ENCODE measurements at regions not wholly inside any gene's neighbourhood (a gene's known extent, or its start where the extent isn't known, plus 50 kb on each side); places are given as distances from the start of the nearest gene placed in this dataset.
"Not testable (repeated sequence)": the region's sequence is repeated elsewhere in the genome, so short reads cannot be mapped to it uniquely, and the experiment has no call there.

- no peaks in the 10 kb centered on the region for H3K27me3 ChIP-seq
Measured at GRCh38 chr2:36128359-36128758, 227.2 kb upstream of the CRIM1 start.

GRCh38 chr2:36125702-36126101, 229.9 kb upstream of the CRIM1 start:
- no peaks in the 10 kb centered on the region for H3K27me3 ChIP-seq
- no peaks in the 10 kb centered on the region for H3K4me1 ChIP-seq
- no peaks in the 10 kb centered on the region for H3K9me3 ChIP-seq
- no peak for TF ChIP-seq POLR2A (IDR thresholded peaks at IDR 0.05)
- TF ChIP-seq CTCF (IDR thresholded peaks at IDR 0.05) = no peak
- no peak for DNase-seq
- H3K36me3 ChIP-seq = no peaks in the 10 kb centered on the region
- intact Hi-C loops (cut with DNase I; ENCODE audit: low total_unique reads) = no loop called here
- H3K4me3 ChIP-seq = no peak overlapping the region
- no peak overlapping the region for H3K27ac ChIP-seq

More at GRCh38 chr2:36128359-36128758, 227.2 kb upstream of the CRIM1 start:
- no peak for DNase-seq
- TF ChIP-seq CTCF (IDR thresholded peaks at IDR 0.05) (no peak), POLR2A (IDR thresholded peaks at IDR 0.05) (no peak)
- intact Hi-C loops (cut with DNase I; ENCODE audit: low total_unique reads) = no loop called here
- Histone ChIP-seq H3K9me3 (no peaks in the 10 kb centered on the region), H3K4me3 (no peak overlapping the region), H3K4me1 (no peaks in the 10 kb centered on the region), H3K27ac (no peak overlapping the region), H3K36me3 (no peaks in the 10 kb centered on the region)

GRCh38 chr2:36123995-36124394, 231.6 kb upstream of the CRIM1 start:
- no peak overlapping the region for H3K4me3 ChIP-seq
- intact Hi-C loops (cut with DNase I; ENCODE audit: low total_unique reads) = no loop called here
- H3K4me1 ChIP-seq = no peaks in the 10 kb centered on the region
- no peaks in the 10 kb centered on the region for H3K36me3 ChIP-seq
- no peak overlapping the region for H3K27ac ChIP-seq
- no peak for TF ChIP-seq CTCF (IDR thresholded peaks at IDR 0.05)
- TF ChIP-seq POLR2A (IDR thresholded peaks at IDR 0.05) = no peak
- H3K9me3 ChIP-seq = no peaks in the 10 kb centered on the region
- no peaks in the 10 kb centered on the region for H3K27me3 ChIP-seq
- no peak for DNase-seq

- Histone ChIP-seq H3K27ac (no peak overlapping the region), H3K27me3 (no peaks in the 10 kb centered on the region), H3K4me1 (no peaks in the 10 kb centered on the region), H3K4me3 (no peak overlapping the region), H3K9me3 (no peaks in the 10 kb centered on the region), H3K36me3 (no peaks in the 10 kb centered on the region)
- intact Hi-C loops (cut with DNase I; ENCODE audit: low total_unique reads) = no loop called here
- TF ChIP-seq POLR2A (IDR thresholded peaks at IDR 0.05) = no peak
- no peak for TF ChIP-seq CTCF (IDR thresholded peaks at IDR 0.05)
- no peak for DNase-seq
Measured at GRCh38 chr2:36097022-36097421, 258.6 kb upstream of the CRIM1 start.

- H3K4me3 ChIP-seq; intact Hi-C loops (cut with DNase I; ENCODE audit: low total_unique reads); H3K9me3 ChIP-seq; H3K36me3 ChIP-seq; H3K27ac ChIP-seq; H3K4me1 ChIP-seq; H3K27me3 ChIP-seq; DNase-seq: not testable (repeated sequence)
Measured at GRCh38 chr2:36091844-36092741, 263.5 kb upstream of the CRIM1 start.

Data from uterus (tissue), 3 donors.